ENCODE measurements at regions not wholly inside any gene's neighbourhood (a gene's known extent, or its start where the extent isn't known, plus 50 kb on each side); places are given as distances from the start of the nearest gene placed in this dataset.

DNA sequence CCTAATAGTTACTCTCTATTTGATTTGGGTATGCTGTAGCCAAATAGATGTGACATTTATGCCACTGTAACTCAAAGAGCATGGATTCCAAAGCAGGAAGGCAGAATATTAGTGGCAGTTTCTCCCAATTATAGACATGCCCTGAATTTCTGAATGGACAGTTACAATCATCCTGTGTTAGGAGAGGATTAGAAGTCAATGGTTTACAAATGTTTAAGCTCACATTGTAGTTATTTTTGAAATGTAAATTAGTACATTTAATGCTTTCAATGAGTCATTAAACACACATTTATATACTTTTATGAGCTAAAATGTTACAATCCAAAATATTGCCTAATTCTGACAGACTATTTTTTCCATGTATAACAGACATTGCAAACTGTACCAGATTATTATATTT, 62.3 kb upstream of the CDH18 start:
- TF ChIP-seq ARNTL (CRISPR knock-in tag; IDR thresholded peaks at IDR 0.05; ENCODE audit: borderline replicate concordance, low read depth) = no peak
- TF ChIP-seq, protein P1, sequence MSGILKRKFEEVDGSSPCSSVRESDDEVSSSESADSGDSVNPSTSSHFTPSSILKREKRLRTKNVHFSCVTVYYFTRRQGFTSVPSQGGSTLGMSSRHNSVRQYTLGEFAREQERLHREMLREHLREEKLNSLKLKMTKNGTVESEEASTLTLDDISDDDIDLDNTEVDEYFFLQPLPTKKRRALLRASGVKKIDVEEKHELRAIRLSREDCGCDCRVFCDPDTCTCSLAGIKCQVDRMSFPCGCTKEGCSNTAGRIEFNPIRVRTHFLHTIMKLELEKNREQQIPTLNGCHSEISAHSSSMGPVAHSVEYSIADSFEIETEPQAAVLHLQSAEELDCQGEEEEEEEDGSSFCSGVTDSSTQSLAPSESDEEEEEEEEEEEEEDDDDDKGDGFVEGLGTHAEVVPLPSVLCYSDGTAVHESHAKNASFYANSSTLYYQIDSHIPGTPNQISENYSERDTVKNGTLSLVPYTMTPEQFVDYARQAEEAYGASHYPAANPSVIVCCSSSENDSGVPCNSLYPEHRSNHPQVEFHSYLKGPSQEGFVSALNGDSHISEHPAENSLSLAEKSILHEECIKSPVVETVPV (CRISPR knock-in tag; IDR thresholded peaks at IDR 0.05) = no peak
- TF ChIP-seq PPARA (CRISPR knock-in tag; IDR thresholded peaks at IDR 0.05; ENCODE audit: borderline replicate concordance) = no peak
- TF ChIP-seq ZC3H10 (CRISPR knock-in tag; IDR thresholded peaks at IDR 0.05) = no peak
- no peak for TF ChIP-seq BACH2 (CRISPR knock-in tag; IDR thresholded peaks at IDR 0.05; ENCODE audit: borderline replicate concordance)

Data from SK-N-SH treated with all-trans-retinoic acid at 6 μM for 48 hours (cell line).